ENCODE measurements at regions not wholly inside any gene's neighbourhood (a gene's known extent, or its start where the extent isn't known, plus 50 kb on each side); places are given as distances from the start of the nearest gene placed in this dataset.

DNA sequence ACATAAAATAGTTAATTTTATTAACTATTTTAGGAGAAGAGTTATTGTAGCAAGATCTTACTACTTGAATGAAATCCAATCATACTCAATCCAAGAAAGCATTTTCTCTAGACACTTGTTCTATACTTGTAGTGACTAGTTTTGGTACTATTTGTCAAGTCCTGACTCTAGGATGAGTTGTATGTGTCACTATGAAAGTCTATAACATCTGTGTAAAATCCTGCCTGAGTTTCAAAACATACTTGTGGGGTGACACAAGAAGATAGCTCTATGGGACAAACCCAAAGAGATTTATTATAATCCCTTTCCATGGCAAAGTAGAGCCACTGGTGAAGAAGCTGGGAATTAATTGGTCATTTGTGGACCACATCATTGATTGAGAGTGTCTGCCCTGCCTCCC lies 1042.2 kb upstream of the ADGRL4 start:
- no peak for DNase-seq (ENCODE audit: low spot score)
- H3K4me3 ChIP-seq (ENCODE audit: low read depth, low read length, poor library complexity, severe bottlenecking), result no peak overlapping the region
- POLR2A ChIA-PET (ENCODE audit: low non-redundant PET), result no interaction called here
- no peaks in the 10 kb centered on the region for H3K9me3 ChIP-seq (ENCODE audit: low read depth, low read length, poor library complexity, severe bottlenecking)
- peak overlapping the region; percentile 66 for H3K27ac ChIP-seq (ENCODE audit: low read depth, low read length, poor library complexity, severe bottlenecking)
- H3K36me3 ChIP-seq (ENCODE audit: insufficient read depth, low read length, poor library complexity, severe bottlenecking), result no peaks in the 10 kb centered on the region
- peaks cover 29% of the 10 kb centered on the region for H3K4me1 ChIP-seq (ENCODE audit: insufficient read depth, low read length, poor library complexity, severe bottlenecking)
- TF ChIP-seq CTCF (conservative IDR thresholded peaks at IDR 0.05; ENCODE audit: low read depth, low read length), result no peak
- TF ChIP-seq EZH2 (IDR thresholded peaks at IDR 0.05; ENCODE audit: borderline replicate concordance, low read depth, low read length, poor library complexity, severe bottlenecking), result no peak
- CTCF ChIA-PET, result no interaction called here
- no TSS peak for BruUV-seq (replicated peaks)
- intact Hi-C loops (cut with micrococcal nuclease; ENCODE audit: unreplicated experiment), result no loop called here
- H3K27me3 ChIP-seq (replicated peaks; ENCODE audit: insufficient read depth, low read depth, low read length, poor library complexity), result no peaks in the 10 kb centered on the region

DNA sequence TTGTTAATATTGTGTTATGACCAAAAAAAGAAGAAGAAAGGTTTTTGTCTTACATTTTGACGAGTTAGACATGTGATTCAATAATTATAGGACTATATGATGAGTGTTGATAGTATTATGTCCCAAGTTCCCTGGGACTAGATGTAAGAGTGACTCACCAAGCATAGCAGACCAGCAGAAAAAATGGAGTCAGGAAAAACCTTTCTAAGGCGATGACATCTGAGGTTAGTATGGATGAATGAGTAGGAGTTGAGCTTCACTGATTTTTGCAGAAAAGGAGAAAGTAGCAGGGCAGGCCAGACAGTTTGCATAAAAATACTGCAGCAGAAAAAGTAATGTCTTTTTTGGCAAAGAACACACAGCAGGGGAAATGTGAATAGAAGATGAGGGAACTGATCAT lies 1041.3 kb upstream of the ADGRL4 start:
- peak; percentile 39 for DNase-seq (ENCODE audit: low spot score)
- H3K4me1 ChIP-seq (ENCODE audit: insufficient read depth, low read length, poor library complexity, severe bottlenecking), result peaks cover 29% of the 10 kb centered on the region
- ChIA-PET POLR2A (ENCODE audit: low non-redundant PET) (no interaction called here), CTCF (no interaction called here)
- peak overlapping the region; percentile 66 for H3K27ac ChIP-seq (ENCODE audit: low read depth, low read length, poor library complexity, severe bottlenecking)
- H3K4me3 ChIP-seq (ENCODE audit: low read depth, low read length, poor library complexity, severe bottlenecking), result no peak overlapping the region
- TF ChIP-seq EZH2 (IDR thresholded peaks at IDR 0.05; ENCODE audit: borderline replicate concordance, low read depth, low read length, poor library complexity, severe bottlenecking) (no peak), CTCF (conservative IDR thresholded peaks at IDR 0.05; ENCODE audit: low read depth, low read length) (no peak)
- H3K27me3 ChIP-seq (replicated peaks; ENCODE audit: insufficient read depth, low read depth, low read length, poor library complexity), result no peaks in the 10 kb centered on the region
- intact Hi-C loops (cut with micrococcal nuclease; ENCODE audit: unreplicated experiment), result no loop called here
- BruUV-seq (replicated peaks), result no TSS peak
- H3K9me3 ChIP-seq (ENCODE audit: low read depth, low read length, poor library complexity, severe bottlenecking), result no peaks in the 10 kb centered on the region
- H3K36me3 ChIP-seq (ENCODE audit: insufficient read depth, low read length, poor library complexity, severe bottlenecking), result no peaks in the 10 kb centered on the region

- no TSS peak for BruUV-seq (replicated peaks)
- H3K4me3 ChIP-seq (ENCODE audit: low read depth, low read length, poor library complexity, severe bottlenecking), result no peak overlapping the region
- H3K27ac ChIP-seq (ENCODE audit: low read depth, low read length, poor library complexity, severe bottlenecking), result no peak overlapping the region
- H3K36me3 ChIP-seq (ENCODE audit: insufficient read depth, low read length, poor library complexity, severe bottlenecking), result no peaks in the 10 kb centered on the region
- intact Hi-C loops (cut with micrococcal nuclease; ENCODE audit: unreplicated experiment), result no loop called here
- H3K27me3 ChIP-seq (replicated peaks; ENCODE audit: insufficient read depth, low read depth, low read length, poor library complexity), result no peaks in the 10 kb centered on the region
- ChIA-PET POLR2A (ENCODE audit: low non-redundant PET) (interaction anchor here (0.6 kb wide), 1 partner anchor 162 kb away, joined by 3 read pairs; no protein-coding TSS in a partner anchor), CTCF (no interaction called here)
- no peaks in the 10 kb centered on the region for H3K9me3 ChIP-seq (ENCODE audit: low read depth, low read length, poor library complexity, severe bottlenecking)
- TF ChIP-seq CTCF (conservative IDR thresholded peaks at IDR 0.05; ENCODE audit: low read depth, low read length), result no peak
- no peak for TF ChIP-seq EZH2 (IDR thresholded peaks at IDR 0.05; ENCODE audit: borderline replicate concordance, low read depth, low read length, poor library complexity, severe bottlenecking)
- no peak for DNase-seq (ENCODE audit: low spot score)
- H3K4me1 ChIP-seq (ENCODE audit: insufficient read depth, low read length, poor library complexity, severe bottlenecking), result peaks cover 22% of the 10 kb centered on the region
Measured at GRCh38 chr1:80044662-80045061, 1038.1 kb upstream of the ADGRL4 start.

All from A673 (cell line).